Loucy (cell line): ENCODE measurements at regions not wholly inside any gene's neighbourhood (a gene's known extent, or its start where the extent isn't known, plus 50 kb on each side); places are given as distances from the start of the nearest gene placed in this dataset.
"Not testable (repeated sequence)": the region's sequence is repeated elsewhere in the genome, so short reads cannot be mapped to it uniquely, and the experiment has no call there.

ENCODE experiments used
- EZH2phosphoT487 ChIP-seq: fragments of 200-600 bp; IDR thresholded peaks from 2 replicates; pipeline ENCODE4 v1.6.1; 2018; ENCODE audit warnings: antibody characterized with exemption, mild to moderate bottlenecking, moderate library complexity, borderline replicate concordance
- TF ChIP-seq, protein P1 (sequence below): fragments of 200-600 bp; sonication (generic); conservative IDR thresholded peaks from 2 replicates; pipeline ENCODE4 v1.5.1; 2014; ENCODE audit warnings: mild to moderate bottlenecking, antibody characterized with exemption, low read length

DNA sequence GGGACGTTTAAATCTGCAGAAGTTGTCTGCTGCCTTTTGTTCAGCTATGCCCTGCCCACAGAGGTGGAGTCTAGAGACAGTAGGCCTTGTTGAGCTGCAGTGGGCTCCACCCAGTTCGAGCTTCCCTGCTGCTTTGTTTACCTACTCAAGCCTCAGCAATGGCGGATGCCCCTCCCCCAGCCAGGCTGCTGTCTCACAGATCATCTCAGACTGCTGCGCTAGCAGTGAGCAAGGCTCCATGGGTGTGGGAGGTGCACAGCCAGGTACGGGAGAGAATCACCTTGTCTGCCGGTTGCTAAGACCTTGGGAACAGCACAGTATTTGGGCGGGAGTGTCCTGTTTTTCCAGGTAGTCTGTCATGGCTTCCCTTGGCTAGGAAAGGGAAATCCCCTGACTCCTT, 114.3 kb upstream of the PALM2AKAP2 start:
- TF ChIP-seq, protein P1, sequence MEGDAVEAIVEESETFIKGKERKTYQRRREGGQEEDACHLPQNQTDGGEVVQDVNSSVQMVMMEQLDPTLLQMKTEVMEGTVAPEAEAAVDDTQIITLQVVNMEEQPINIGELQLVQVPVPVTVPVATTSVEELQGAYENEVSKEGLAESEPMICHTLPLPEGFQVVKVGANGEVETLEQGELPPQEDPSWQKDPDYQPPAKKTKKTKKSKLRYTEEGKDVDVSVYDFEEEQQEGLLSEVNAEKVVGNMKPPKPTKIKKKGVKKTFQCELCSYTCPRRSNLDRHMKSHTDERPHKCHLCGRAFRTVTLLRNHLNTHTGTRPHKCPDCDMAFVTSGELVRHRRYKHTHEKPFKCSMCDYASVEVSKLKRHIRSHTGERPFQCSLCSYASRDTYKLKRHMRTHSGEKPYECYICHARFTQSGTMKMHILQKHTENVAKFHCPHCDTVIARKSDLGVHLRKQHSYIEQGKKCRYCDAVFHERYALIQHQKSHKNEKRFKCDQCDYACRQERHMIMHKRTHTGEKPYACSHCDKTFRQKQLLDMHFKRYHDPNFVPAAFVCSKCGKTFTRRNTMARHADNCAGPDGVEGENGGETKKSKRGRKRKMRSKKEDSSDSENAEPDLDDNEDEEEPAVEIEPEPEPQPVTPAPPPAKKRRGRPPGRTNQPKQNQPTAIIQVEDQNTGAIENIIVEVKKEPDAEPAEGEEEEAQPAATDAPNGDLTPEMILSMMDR, result not testable (repeated sequence)
- not testable (repeated sequence) for TF ChIP-seq EZH2phosphoT487
